ENCODE measurements at regions not wholly inside any gene's neighbourhood (a gene's known extent, or its start where the extent isn't known, plus 50 kb on each side); places are given as distances from the start of the nearest gene placed in this dataset.
A peak's percentile ranks its signal among the peaks of the same experiment; 100 is the strongest.

DNA sequence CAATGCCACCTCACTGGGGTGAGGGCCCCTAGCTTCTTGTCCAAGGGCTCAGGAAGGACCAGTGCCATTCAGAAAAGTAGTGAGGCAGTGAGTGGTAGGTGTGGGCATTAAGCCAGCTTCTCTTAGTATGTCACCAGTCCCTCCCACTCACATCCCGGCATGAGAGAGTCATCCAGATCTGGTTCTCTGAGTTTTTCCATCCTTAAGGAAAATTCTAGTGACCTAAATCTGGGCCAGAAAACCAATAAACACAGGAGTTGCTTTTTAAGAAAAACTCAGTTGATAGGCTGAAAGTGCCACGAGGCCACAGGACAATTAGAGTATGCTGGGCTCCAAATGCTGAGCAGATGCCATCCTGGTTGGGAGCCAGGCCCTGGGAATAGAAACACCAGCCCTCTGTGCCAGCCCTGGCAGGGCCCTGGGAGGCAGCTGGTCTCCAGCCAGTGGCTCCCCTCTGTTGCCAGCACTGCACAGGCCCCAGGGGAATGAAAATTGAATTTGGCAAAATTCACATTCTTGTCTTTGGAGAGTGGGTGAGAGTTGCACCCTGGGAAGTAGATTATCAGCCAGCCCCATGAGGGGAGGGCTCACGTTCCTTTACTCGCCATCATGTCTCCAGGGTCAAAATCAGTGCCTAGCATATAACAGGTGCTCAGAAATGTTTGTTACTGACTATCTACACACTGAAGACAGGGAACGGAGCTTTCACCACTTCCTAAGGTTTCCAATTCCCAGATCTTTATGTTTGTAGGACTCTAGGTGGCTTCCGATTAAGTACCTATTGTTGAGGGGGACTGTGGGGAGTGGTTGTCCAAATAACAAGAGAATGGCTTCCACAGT, 52.8 kb downstream of the FAM43A start:
- peak; percentile 73 for DNase-seq (ENCODE audit: low read depth)

DNA sequence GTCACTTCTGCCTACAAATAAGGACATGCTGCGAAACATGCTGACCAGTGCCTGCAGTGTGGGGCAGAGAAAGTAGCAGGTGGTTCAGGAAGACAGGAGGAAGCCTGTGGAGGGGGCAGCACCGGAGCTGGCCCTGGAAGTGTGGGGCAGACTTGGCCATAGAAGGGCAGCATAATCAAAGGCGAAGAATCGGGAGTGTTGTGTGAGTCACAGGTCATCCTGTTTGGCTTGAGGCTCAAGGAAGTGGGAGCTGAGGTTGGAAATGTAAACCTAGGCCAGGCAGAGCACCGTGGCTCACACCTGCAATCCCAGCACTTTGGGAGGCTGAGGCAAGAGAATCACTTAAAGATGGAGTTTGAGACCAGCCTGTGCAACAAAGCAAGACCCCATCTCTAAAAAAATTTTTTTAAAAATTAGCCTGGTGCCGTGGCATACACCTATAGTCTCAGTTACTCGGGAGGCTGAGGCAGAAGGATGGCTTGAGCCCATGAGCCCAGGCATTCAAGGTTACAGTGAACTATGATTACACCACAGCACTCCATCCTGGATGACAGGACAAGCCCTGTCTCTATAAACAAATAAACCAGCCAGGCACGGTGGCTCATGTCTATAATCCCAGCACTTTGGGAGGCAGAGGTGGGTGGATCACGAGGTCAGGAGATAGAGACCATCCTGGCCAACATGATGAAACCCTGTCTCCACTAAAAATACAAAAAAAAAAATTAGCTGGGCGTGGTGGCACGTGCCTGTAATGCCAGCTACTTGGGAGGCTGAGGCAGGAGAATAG, 54.0 kb downstream of the FAM43A start:
- DNase-seq (ENCODE audit: low read depth): peak; percentile 87

DNA sequence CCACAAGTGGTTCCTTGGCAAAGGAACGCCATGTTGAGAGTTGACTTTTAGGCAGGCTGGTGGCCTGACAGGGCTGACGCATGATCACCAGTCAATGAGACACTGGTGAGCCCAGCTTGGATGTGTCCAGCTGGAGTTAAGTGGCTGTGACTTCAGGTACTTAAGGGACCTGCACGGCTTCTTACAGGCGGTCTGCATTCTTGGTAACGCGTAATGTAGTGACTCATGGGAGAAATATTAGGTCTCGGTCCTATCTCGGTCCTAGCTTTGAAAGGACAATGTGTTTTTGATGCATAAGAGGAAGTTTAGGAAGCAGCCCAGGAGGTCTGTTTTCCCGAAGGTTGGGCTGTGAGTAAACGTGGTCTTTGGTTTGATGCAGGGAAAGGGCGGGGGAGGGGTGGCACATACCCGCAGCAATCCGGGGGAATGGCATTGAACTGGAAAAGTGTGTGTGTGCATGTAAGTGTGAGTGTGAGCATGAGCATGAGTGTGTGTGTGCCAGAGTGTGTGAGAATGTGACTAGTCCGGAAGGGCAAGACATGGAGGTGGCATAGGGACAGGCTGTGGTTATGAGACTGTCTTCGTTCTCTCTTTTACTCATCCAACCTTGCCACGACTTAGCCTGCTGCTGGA, 55.3 kb downstream of the FAM43A start:
- peak; percentile 99 for DNase-seq (ENCODE audit: low read depth)

DNA sequence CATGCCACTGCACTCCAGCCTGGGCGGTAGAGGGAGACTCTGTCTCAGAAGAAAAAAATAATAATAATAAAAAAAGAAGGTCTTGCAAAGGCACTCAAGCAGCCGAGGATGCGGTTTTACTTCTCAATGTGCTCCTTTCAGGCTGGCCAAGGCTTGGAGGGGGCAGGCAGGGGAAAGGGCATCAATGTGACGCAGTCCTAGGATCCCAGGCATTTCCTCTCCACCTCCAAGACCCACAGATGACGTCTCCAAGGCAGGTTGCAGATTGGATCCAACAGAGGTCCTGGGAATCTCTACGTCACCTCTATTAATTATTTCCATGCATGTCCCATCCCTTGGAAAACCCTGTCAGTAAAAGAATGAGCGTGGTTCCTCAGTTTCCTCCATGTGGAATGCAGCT, 56.2 kb downstream of the FAM43A start:
- DNase-seq (ENCODE audit: low read depth): no peak

DNA sequence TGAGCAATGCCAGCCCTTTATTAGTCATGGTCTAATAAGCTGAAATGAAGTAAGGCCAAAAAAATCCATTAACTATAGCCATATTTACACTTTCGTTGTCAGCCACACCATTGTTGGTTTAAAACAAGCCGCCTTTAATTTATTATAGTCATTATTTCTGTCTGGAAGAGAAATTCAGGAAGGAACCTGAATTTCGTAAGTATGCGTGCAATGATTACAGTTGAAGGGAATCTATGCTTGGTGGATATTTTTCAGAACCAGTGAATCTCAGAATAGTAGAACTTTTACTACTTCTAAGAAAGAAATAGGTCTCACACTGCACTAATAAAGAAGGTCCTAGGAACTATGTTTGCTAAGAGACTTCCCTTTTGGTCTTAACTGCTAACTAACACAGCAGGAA, 59.1 kb downstream of the FAM43A start:
- no peak for DNase-seq (ENCODE audit: low read depth)

DNA sequence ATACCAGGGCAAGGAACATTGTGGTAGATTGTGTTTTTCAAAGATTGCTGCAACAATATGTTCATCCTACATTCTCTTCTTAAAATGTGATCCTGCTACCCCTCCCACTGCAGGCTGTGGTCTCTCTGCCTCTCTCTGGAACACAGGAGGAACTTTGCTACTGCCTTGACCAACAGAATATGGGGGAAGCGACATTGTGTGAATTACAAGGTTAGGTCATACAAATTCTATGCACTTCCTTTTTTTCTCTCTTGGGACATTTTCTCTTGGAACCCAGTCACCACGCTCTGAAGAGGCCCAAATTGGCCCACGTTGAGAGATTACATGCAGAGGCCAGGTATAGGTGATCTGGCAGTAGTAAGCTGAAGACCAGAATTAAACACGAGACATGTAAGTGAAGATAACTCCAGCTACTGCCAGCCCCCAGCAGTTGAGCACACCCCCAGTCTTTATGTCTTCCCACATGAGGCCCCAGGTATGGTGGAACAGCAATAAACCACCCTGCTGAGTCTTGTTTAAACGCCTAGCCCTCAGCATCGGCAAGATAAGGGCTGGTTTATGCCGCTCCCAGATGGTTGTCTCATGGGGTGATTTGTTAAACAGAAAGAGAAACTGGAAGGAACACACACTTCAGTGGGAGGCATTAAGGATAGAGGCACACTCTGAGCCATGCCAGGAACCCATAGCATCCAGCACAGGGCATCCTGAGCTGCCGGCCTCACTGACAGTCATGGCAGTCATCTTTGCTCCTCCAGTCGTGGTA, 59.9 kb downstream of the FAM43A start:
- no peak for DNase-seq (ENCODE audit: low read depth)

DNA sequence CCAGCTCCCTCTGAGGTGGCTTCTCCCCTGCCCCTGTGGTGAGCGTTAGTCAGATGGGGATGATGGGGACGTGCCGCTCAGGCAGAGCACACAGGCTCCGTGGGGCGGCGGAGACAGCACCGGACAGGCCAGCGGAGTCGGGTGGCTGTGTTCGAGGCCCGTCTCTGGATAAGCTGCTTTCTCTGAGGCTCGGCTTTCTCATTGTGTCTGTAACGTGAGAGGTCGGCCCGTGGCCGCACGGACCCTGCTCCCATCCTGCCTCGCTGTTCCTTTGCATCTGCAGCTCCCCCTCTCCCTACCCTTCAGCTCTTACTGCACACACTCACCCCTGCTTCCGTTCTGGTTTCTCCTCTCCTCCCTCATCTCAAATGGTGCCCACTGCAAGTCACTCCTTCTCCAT, 62.5 kb downstream of the FAM43A start:
- no peak for DNase-seq (ENCODE audit: low read depth)

DNA sequence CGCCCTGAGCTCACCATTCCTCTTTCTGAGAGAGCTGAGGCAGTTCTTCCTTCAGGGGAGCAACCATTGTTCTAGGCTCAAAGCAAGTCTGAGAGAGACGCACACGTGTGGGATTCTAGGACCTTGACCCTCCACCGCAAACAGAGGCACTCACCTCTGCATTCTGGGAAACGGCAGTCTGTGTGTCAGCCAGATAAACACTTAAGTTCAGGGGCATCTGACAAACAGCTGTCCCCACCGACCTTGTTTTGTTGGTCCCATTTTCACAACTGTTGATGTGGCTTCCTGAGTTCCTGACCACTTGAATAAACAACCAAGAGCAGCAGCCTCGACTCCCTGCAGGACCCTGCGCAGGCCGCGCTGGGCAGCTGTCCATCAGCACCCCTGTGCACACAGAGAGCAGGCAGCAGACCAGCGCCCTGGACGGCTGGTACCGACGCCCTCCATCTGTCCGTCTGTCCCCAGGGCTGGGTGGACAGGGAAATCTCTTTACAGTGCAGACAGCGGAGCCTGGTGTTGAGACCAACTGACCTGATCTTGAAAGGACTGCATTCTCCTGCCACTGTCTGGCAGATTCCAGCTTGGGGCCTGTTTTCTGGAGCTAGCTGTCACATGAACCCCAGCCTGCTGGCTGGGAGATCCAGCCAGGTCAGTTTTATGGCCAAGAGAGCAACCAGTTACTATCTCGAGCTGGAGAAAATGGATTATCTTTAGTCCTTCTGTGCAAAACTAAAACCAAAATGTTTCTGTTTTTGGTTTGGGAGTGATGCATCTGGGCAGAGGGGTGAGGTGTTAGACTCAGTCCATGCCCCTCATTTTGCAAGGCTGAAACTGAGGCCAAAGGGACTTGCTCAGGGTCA, 64.2 kb downstream of the FAM43A start:
- no peak for DNase-seq (ENCODE audit: low read depth)

DNA sequence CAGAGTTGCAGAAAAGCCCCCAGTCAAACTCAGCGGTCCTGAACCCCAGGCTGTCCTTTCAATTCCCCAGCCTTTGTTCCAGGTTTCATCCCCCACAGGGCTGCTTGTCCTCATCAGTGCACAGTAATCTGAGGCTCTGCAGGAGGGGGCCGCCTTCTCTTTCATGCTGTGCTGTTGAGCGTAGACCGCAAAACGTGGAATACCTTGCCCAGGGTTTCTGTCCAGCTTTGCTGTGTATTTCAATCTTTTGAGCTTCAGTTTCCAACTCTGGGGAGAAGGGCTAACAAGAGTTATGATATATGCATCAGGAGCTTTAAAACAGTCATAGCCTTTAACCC, 64.8 kb downstream of the FAM43A start:
- DNase-seq (ENCODE audit: low read depth): no peak

DNA sequence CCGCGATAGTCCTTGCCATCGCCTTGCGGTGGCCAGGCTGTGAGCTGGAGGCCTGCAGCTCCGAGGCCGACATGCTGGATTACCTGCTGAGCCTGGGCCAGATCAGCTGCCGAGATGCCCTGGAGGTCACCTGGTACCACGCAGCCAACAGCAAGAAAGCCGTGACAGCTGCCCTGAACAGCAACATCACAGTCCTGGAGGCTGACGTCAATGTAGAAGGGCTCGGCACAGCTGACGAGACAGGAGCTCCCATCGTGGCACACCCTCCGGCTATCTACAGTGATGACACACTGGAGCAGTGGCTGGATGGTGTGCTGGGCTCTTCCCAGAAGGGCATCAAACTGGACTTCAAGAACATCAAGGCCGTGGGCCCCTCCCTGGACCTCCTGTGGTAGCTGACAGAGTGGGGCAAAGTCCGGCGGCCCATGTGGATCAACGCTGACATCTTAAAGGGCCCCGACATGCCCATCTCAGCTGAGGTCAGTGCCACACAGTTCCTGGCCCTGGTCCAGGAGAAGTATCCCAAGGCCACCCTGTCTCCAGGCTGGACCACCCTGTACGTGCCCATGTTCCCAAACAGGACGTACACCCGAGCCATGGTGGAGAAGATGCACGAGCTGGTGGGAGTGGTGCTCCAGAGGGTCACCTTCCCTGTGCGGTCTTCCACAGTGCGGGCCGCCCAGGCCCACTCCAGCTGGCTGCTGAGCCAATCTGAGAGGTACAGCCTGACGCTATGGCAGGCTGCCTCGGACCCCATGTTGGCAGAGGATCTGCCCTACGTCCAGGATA, 70.2 kb downstream of the FAM43A start:
- DNase-seq (ENCODE audit: low read depth): no peak

DNA sequence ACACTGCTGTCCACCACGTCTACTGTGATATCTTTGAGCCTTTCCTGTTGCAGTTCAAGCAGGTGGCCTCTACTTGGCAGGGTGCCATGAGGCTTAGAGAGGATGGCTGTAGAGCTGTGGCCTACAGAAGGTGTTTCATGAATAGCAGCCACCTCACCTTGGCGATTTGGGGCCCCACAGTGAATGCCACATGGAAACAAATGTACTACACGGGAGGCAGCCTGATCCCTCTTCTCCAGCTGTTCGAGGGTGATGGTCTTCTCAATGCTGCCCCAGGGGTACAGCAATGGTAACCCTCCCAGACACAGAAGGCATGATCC, 70.7 kb downstream of the FAM43A start:
- DNase-seq (ENCODE audit: low read depth): no peak

DNA sequence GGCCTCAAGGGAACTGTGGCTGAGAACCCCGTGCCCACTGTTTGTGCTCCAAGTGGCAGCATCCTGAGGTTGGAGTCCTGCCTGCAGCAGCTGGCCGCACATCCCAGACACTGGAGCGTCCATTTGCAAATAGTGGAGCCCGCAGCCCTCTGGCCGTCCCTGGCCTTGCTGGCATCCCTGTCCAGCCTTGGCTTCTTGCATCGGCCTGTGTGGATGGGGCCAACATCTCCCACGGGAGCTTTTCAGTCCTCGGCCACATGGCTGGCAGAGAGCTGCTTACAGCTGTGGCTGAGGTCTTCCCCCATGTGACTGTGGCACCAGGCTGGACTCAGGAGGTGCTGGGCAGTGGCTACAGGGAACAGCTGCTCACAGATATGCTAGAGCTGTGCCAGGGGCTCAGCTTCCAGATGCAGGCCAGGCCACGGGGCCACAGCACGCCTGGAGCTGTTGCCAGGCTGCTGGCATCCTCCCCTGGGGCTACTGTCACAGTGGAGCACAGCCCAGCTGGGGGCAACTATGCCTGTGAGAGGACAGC, 71.2 kb downstream of the FAM43A start:
- no peak for DNase-seq (ENCODE audit: low read depth)

DNA sequence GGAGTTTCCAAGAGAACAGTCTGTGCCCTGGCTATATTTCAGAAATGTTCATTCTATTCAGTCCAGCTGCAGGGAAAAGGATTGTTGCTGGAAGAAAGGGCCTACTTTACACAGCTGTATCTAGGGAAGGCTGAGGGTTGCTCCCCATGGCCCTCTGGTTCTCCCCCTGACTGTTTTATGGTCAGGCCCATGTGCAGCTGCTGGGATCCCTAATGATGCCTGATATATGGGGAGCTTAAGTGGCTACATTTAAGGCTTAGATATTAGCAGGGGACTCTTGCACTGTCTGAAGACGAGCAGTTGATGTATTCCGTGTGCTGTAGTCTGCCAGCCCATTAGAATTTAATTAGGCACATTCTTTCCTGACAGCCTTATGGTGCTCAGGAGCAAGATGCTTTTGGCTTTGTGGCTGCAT, 72.0 kb downstream of the FAM43A start:
- DNase-seq (ENCODE audit: low read depth): no peak

DNA sequence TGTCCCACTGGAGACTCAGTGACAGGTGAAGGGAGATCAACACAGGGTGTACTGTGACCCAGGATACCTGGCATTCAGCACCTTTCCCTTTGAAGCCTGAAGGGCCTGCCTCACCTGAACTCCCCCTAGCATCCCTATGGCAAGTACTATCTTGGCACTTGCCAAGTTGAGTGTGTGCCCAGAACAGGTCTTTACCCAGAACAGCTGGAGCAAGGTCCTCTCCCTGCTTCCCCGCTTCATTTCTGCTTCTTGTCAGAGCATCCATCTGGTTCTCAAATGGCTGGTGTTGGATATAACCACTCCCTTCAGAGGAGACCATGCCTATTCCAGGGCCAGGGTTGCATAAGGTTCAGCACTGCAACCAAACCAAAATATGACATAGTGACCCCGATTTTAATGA, 73.0 kb downstream of the FAM43A start:
- DNase-seq (ENCODE audit: low read depth): no peak

DNA sequence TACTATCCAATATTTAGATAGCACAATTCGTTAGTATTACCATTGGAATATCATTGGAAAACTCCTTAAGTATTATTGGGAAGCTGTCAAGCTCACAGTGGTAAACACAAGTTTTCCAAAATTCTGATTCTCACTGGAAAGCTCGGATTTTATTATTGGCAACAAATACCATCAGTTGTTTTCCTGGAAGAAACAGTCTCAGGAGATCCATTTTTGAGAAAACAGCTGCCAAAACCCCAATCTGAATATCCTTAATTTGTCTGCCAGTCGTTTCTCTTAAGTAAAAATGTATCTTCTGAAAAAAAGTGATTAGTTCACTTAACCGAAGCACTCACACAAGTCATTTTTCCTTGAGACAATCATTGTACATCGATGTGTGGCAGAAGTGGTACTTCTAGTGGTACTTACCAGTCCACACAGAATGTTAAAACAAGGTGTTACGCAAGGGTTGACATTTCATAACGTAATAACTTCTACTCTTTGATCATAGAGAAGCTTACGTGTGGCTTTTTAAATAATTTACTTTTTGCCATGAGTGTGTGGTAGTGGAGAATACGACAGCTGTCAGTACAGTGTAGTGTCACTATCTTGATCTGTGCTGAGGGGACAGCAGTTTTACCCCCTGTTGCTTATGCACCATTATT, 74.9 kb downstream of the FAM43A start:
- no peak for DNase-seq (ENCODE audit: low read depth)

DNA sequence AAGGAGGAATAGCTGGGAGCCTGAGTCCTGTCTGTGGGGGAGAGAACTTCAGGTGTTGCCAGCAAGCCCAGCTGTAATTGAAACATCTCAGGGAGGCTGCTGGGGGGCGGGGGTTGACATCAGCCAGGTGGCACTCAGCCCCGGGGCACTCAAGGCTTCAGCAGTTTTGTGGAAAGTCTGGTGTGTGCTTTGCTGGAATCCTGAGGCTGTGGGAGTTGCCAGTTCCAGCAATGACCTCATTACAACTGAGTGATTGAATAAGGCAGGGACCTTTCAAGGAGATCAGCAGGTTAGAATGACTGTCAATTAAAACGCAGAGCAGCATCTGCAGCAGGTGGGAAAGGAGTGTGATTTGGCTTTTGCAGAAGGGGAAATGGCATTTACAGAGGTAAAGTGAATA, 75.7 kb downstream of the FAM43A start:
- no peak for DNase-seq (ENCODE audit: low read depth)

DNA sequence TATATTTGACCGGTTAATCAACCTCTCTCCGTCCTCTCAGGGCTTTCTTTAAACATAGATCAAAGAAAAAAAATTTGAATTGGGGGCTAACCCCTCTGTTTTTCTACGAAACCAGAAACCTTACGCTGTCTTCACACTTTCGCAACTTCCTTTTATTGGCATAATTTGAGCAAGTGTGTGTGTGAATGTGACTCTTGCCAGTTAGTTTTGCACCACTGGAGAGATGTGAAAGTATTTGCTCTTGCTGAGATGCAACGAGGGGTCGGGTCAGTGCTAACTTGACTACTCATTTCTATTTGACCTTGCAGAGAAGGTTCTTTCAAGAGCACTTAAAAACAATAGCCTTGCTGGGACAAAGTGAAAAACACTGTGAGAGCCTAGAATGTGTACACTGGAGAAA, 81.2 kb downstream of the FAM43A start:
- no peak for DNase-seq (ENCODE audit: low read depth)

DNA sequence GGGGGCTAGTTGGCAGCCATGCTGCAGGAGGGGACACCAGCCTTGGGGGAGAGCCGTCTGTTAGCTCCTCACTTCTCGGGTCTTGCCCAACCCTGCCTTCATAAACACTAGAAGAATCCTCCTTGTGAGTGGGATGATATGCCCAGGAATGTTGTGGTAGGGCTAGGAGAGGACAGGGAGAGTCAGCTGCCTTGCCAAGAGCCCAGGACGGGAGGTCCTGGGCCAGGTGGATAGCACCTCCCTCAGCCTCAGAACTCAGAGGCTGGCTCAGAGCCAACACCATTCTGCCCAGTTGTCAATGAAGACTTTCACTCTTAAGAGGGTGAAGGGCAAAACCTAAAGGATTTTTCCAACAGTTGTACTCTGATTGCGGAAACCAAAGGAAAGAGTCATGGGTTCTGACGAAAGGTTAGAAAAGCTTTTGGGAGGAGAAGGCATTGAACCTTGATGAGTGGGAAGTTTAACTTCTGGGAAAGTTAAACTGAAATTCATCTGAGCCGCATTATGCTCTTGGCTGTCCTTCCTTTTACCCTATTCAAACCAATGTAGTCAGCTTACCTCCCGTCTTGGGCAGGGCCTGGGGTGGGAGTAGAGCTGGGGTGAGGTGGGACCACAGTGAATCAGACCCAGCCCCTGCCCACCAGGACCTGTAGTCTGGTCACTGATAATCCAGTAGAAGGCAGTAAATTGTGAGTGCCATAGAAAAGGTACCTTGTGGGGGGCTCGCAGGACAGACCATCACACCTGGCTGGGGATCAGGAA, 81.9 kb downstream of the FAM43A start:
- no peak for DNase-seq (ENCODE audit: low read depth)

DNA sequence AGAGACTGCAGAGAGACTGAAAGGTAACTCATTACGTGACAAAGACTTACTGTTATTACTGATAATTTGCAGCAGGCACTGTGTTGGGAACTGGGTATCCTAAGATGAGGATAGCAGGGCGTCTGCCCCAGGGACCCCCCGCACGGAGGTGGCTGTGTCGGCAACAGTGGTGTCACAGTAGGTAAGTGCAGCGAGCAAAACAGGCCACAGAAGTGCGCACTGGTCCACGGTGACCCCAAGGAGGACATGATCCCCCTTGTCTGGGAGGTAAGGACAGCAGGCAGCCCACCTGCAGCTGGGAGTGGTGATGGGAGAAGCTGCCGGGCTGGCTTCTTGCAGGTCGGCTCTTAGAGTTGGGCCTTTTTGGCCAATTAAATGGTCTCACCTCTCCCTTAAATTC, 82.9 kb downstream of the FAM43A start:
- DNase-seq (ENCODE audit: low read depth): no peak

Measured in HT1080 (cell line).